DMS53 (cell line): ENCODE measurements at regions not wholly inside any gene's neighbourhood (a gene's known extent, or its start where the extent isn't known, plus 50 kb on each side); places are given as distances from the start of the nearest gene placed in this dataset.
A peak's percentile ranks its signal among the peaks of the same experiment; 100 is the strongest.

ENCODE experiments used
- DNase-seq: peaks from one replicate; lab custom pipeline; 2025; lab: John Stamatoyannopoulos, UW

- DNase-seq: peak; percentile 9
Measured at GRCh38 chr7:125567686-125568085, 638.1 kb upstream of the POT1 start.

- peak; percentile 83 for DNase-seq
Measured at GRCh38 chr7:125563964-125564529, 634.4 kb upstream of the POT1 start.

GRCh38 chr7:125563557-125563956 is 633.9 kb upstream of the POT1 start:
- peak; percentile 74 for DNase-seq

GRCh38 chr7:125561006-125561405 is 631.4 kb upstream of the POT1 start:
- peak; percentile 38 for DNase-seq

GRCh38 chr7:125559921-125560320 is 630.3 kb upstream of the POT1 start:
- DNase-seq: peak; percentile 11

GRCh38 chr7:125555916-125556315 is 626.3 kb upstream of the POT1 start:
- no peak for DNase-seq

- DNase-seq: no peak
Measured at GRCh38 chr7:125551008-125551407, 621.4 kb upstream of the POT1 start.

- no peak for DNase-seq
Measured at GRCh38 chr7:125547505-125547904, 617.9 kb upstream of the POT1 start.

- DNase-seq: no peak
Measured at GRCh38 chr7:125530553-125530952, 600.9 kb upstream of the POT1 start.

GRCh38 chr7:125529249-125529648 is 599.6 kb upstream of the POT1 start:
- DNase-seq: no peak

- no peak for DNase-seq
Measured at GRCh38 chr7:125526958-125527357, 597.3 kb upstream of the POT1 start.

GRCh38 chr7:125526092-125526491 is 596.5 kb upstream of the POT1 start:
- DNase-seq: no peak

GRCh38 chr7:125516194-125516593 is 586.6 kb upstream of the POT1 start:
- peak; percentile 88 for DNase-seq

GRCh38 chr7:125512373-125512772 is 582.7 kb upstream of the POT1 start:
- no peak for DNase-seq

- no peak for DNase-seq
Measured at GRCh38 chr7:125511310-125511709, 581.7 kb upstream of the POT1 start.

- DNase-seq: peak; percentile 18
Measured at GRCh38 chr7:125506331-125506730, 576.7 kb upstream of the POT1 start.

GRCh38 chr7:125504848-125505247 is 575.2 kb upstream of the POT1 start:
- no peak for DNase-seq

GRCh38 chr7:125495997-125496396 is 566.4 kb upstream of the POT1 start:
- DNase-seq: no peak

GRCh38 chr7:125492521-125492920 is 562.9 kb upstream of the POT1 start:
- DNase-seq: no peak

- DNase-seq: no peak
Measured at GRCh38 chr7:125491137-125491536, 561.5 kb upstream of the POT1 start.

GRCh38 chr7:125490167-125490566 is 560.5 kb upstream of the POT1 start:
- no peak for DNase-seq

GRCh38 chr7:125485223-125485622 is 555.6 kb upstream of the POT1 start:
- no peak for DNase-seq

- DNase-seq: no peak
Measured at GRCh38 chr7:125484755-125485154, 555.1 kb upstream of the POT1 start.

GRCh38 chr7:125481323-125481722 is 551.7 kb upstream of the POT1 start:
- DNase-seq: no peak

- DNase-seq: no peak
Measured at GRCh38 chr7:125480762-125481161, 551.1 kb upstream of the POT1 start.
